ENCODE measurements at regions not wholly inside any gene's neighbourhood (a gene's known extent, or its start where the extent isn't known, plus 50 kb on each side); places are given as distances from the start of the nearest gene placed in this dataset.
"Not testable (repeated sequence)": the region's sequence is repeated elsewhere in the genome, so short reads cannot be mapped to it uniquely, and the experiment has no call there.

DNA sequence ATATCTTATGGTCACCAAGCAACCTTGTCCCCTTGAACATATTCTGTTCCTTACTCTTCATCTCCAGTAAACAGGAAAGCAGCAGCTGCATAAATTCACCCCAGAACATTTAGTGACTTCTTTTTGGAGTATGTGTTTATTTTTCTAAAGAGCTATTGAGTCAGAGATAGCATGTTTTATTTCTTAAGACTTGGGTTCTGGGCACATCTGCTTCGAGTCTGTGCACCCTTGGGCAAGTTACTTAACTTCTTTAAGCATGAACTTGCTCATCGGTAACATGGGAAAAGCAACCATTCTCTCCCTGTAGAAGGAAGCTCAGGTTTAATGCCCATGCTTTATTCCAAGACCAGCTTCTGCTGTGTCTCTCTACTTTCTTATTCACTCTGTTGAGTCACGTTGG is 309.3 kb upstream of the MEX3C start:
- POLR2A ChIA-PET = no interaction called here
- no peak for DNase-seq
- H3K9me3 Mint-ChIP-seq = no peaks in the 10 kb centered on the region
- H3K4me3 Mint-ChIP-seq = no peak overlapping the region
- no peaks in the 10 kb centered on the region for H3K36me3 Mint-ChIP-seq (ENCODE audit: low read depth)
- no peak overlapping the region for H3K27ac Mint-ChIP-seq
- H3K4me1 Mint-ChIP-seq = no peaks in the 10 kb centered on the region
- H3K27me3 Mint-ChIP-seq = peaks cover 2% of the 10 kb centered on the region
- CTCF ChIA-PET = interaction anchor here (0.9 kb wide), 1 partner anchor 405 kb away, joined by 3 read pairs; no protein-coding TSS in a partner anchor

DNA sequence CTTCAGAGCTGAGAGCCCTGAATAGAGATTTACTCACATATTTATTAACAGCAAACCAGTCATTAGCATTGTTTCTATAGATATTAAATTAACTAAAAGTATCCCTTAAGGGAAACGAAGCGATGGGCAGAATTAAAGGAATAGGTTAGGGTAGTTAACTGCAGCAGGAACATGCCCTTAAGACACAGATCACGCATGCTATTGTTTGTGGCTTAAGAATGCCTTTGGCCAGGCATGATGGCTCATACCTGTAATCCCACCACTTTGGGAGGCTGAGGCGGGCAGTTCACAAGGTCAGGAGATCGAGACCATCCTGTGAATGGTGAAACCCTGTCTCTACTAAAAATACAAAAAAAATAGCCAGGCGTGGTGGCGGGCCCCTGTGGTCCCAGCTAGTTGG is 310.9 kb upstream of the MEX3C start:
- H3K27me3 Mint-ChIP-seq; DNase-seq; CTCF ChIA-PET; POLR2A ChIA-PET; H3K9me3 Mint-ChIP-seq; H3K36me3 Mint-ChIP-seq (ENCODE audit: low read depth); H3K4me3 Mint-ChIP-seq; H3K4me1 Mint-ChIP-seq; H3K27ac Mint-ChIP-seq: not testable (repeated sequence)

DNA sequence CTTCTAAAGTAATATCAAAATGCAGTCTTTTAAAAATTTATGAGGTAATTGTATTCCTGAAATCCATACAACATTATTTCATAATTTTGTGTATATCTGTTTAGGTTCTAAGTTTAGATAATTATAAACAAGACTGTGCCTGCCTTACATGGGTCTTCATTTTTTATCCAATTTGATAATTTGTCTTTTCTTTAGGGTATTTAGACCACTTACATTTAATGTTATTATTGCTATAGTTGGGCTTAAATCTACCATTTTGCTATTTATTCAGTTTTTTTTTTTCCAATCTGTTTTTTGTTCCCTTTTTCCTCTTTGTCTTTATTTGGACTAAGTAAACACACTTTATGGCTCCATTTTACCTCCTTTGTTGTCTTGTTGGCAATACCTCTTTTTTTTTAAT is 312.5 kb upstream of the MEX3C start:
- no peaks in the 10 kb centered on the region for H3K9me3 Mint-ChIP-seq
- DNase-seq = no peak
- no peaks in the 10 kb centered on the region for H3K4me1 Mint-ChIP-seq
- ChIA-PET CTCF (no interaction called here), POLR2A (no interaction called here)
- no peaks in the 10 kb centered on the region for H3K36me3 Mint-ChIP-seq (ENCODE audit: low read depth)
- H3K27ac Mint-ChIP-seq = no peak overlapping the region
- no peak overlapping the region for H3K4me3 Mint-ChIP-seq
- H3K27me3 Mint-ChIP-seq = peaks cover 2% of the 10 kb centered on the region

DNA sequence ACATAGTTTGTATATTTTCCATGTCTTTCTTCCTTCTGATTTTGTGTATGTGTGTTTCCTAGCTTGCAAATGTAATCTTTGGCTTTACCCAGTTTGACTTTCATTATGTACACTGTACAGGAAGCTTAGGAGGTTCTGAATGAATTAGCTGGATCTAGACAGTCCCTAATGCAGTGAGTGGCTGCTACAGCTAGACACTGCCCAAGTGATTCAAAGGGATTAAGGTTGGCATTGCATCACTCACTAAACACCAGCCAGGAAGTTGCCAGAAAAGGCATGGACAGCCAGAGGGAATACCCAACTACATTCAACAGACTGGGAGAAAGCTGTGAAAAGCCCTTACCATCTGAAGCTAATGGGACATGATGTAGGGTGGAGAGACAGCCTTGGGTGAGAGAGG is 316.0 kb upstream of the MEX3C start:
- Mint-ChIP-seq H3K4me3 (no peak overlapping the region), H3K9me3 (no peaks in the 10 kb centered on the region), H3K27me3 (peaks cover 2% of the 10 kb centered on the region), H3K36me3 (ENCODE audit: low read depth) (no peaks in the 10 kb centered on the region), H3K27ac (no peak overlapping the region), H3K4me1 (no peaks in the 10 kb centered on the region)
- POLR2A ChIA-PET = no interaction called here
- CTCF ChIA-PET = no interaction called here
- DNase-seq = no peak

DNA sequence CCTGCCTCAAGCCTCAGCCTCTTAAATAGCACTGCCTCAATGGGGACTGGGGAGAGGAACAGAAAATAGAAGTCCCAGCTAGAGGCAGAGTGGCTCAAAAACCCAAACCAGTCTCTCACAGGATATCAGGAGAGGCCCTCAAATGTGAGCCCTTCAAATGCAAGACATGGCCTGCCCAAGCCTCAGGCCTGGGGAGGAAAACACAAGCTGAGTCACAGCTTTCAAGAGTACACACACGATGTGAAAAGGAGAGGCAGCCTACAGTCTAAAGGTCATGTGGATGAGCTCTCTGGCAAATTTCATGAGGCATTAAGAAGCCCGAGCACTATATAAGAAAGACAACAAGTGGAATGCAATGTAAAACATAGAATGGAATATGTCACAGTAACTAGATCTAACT is 316.6 kb upstream of the MEX3C start:
- H3K36me3 Mint-ChIP-seq (ENCODE audit: low read depth) = no peaks in the 10 kb centered on the region
- ChIA-PET CTCF (no interaction called here), POLR2A (no interaction called here)
- no peak for DNase-seq
- no peaks in the 10 kb centered on the region for H3K4me1 Mint-ChIP-seq
- H3K27me3 Mint-ChIP-seq = peaks cover 2% of the 10 kb centered on the region
- no peaks in the 10 kb centered on the region for H3K9me3 Mint-ChIP-seq
- H3K4me3 Mint-ChIP-seq = no peak overlapping the region
- no peak overlapping the region for H3K27ac Mint-ChIP-seq

DNA sequence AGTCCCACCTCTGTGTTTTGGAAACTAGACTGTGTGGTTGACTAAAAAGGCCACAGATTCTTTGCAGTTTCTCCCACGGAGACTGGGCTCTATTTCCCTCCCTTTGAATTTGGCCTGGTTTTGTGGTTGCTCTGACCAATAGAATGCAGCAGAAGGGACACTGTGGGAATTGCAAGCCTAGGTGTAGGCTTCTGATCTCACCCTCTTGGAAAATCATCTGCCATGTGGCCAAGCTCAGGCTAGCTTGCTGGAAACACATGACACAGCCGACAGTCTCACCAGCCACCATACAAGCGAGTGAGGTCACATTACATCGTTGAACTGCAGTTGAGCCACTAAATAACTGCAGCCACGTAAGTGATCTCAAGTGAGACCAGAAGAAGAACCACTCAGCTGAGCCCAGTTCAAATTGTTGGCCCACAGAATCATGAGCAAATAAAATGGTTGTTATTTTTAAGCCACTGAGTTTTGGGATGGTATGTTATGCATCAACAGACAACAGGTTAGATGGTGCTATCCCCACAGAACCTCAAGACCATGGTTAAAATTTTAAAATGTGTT is 319.1 kb upstream of the MEX3C start:
- POLR2A ChIA-PET = no interaction called here
- Mint-ChIP-seq H3K4me3 (no peak overlapping the region), H3K4me1 (no peaks in the 10 kb centered on the region), H3K27me3 (peaks cover 2% of the 10 kb centered on the region), H3K9me3 (no peaks in the 10 kb centered on the region), H3K27ac (no peak overlapping the region), H3K36me3 (ENCODE audit: low read depth) (no peaks in the 10 kb centered on the region)
- no peak for DNase-seq
- CTCF ChIA-PET = no interaction called here

DNA sequence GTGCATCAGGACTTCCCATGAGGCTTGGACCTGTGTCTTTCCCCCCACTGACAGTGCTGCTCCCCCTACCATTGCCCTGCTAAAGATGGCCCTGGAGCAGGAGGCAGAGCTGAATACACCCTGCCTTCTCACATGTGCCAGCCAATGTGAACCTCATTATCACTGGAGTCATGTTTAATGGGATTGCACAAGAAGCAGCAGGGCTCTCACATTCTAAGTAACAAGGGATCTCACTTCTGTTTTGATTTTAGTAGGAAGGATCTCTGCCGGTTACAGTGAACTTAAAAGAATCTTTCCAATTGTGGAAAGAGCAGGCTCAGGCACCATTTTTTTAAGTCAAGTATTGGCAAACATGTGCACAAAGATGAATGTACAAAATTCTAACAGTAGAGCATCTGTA is 322.1 kb upstream of the MEX3C start:
- ChIA-PET CTCF (no interaction called here), POLR2A (no interaction called here)
- Mint-ChIP-seq H3K9me3 (no peaks in the 10 kb centered on the region), H3K27me3 (peaks cover 2% of the 10 kb centered on the region), H3K27ac (no peak overlapping the region), H3K4me1 (no peaks in the 10 kb centered on the region), H3K4me3 (no peak overlapping the region), H3K36me3 (ENCODE audit: low read depth) (no peaks in the 10 kb centered on the region)
- DNase-seq = no peak

DNA sequence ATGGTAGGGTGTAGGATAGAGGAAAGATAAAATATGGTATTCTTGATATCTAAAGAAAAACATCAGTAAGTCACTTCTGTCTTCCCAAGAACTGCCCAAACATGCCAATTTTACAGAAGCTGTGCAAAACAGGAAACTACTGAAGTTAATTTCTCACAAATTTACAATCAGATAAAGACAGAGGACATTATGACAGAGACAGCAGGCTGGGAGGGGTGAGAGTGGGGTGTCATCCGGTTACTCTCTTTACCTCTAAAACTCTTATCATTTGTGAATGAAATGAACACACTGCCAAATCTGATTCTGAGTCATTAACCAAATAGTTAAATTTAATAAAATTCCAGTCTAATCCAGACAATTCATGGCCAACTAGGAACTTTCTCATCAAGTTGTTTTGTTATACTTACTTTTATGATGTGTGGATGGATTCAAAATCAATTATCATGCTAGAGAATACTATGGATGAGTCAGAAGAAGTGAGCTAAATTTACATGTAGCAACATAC is 323.2 kb upstream of the MEX3C start:
- no peaks in the 10 kb centered on the region for H3K9me3 Mint-ChIP-seq
- H3K27ac Mint-ChIP-seq = no peak overlapping the region
- H3K4me3 Mint-ChIP-seq = no peak overlapping the region

DNA sequence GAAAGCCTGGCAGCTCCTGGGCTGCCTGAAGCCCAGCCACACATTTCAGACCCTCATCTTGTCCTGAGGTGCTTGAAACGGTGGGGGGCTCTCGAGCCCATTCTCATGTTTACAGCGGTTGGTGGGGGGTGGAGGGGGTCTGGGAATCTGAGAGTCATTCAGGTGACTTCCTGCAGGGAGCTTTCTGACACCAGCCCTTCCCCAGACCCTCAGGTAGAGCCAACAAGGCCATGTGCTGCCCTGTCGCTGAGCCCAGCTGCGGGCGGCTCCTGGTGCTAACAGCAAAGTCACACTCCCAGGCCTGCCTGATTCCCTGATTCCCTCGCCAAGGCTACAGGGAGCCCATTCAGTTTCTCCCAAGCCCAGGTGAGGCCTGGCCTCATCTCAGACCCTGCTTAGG is 324.9 kb upstream of the MEX3C start:
- CTCF ChIA-PET = no interaction called here
- no peaks in the 10 kb centered on the region for H3K9me3 Mint-ChIP-seq
- POLR2A ChIA-PET = no interaction called here

More for the DNA sequence above, 323.2 kb upstream of the MEX3C start:
- Mint-ChIP-seq H3K36me3 (ENCODE audit: low read depth) (no peaks in the 10 kb centered on the region), H3K27me3 (peaks cover 2% of the 10 kb centered on the region), H3K4me1 (no peaks in the 10 kb centered on the region)
- ChIA-PET POLR2A (no interaction called here), CTCF (no interaction called here)
- no peak for DNase-seq

DNA sequence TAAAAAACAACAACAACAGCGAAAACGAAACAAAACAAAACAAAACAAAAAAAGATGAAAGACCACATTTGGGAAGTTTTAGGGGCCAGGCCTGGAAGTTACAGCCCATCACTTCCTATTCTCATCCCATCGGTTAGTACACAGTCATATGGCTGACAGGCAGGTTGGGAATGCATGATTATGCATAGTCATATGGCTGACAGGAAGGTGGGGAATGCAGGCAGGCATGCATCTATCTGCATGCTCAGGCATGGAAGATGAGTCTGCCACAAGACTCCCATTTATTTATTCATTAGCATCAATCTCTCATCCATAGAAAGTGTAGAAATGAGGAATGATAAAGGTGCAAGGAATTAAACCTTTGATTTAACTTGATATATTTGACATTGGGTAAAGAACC is 325.3 kb upstream of the MEX3C start:
- ChIA-PET POLR2A (no interaction called here), CTCF (no interaction called here)
- H3K27me3 Mint-ChIP-seq = peaks cover 2% of the 10 kb centered on the region
- no peaks in the 10 kb centered on the region for H3K4me1 Mint-ChIP-seq
- no peaks in the 10 kb centered on the region for H3K9me3 Mint-ChIP-seq
- no peak overlapping the region for H3K4me3 Mint-ChIP-seq
- no peaks in the 10 kb centered on the region for H3K36me3 Mint-ChIP-seq (ENCODE audit: low read depth)
- H3K27ac Mint-ChIP-seq = no peak overlapping the region
- no peak for DNase-seq

More for the DNA sequence above, 324.9 kb upstream of the MEX3C start:
- Mint-ChIP-seq H3K36me3 (ENCODE audit: low read depth) (no peaks in the 10 kb centered on the region), H3K27ac (no peak overlapping the region), H3K4me3 (no peak overlapping the region), H3K4me1 (no peaks in the 10 kb centered on the region), H3K27me3 (peaks cover 2% of the 10 kb centered on the region)
- DNase-seq = no peak

DNA sequence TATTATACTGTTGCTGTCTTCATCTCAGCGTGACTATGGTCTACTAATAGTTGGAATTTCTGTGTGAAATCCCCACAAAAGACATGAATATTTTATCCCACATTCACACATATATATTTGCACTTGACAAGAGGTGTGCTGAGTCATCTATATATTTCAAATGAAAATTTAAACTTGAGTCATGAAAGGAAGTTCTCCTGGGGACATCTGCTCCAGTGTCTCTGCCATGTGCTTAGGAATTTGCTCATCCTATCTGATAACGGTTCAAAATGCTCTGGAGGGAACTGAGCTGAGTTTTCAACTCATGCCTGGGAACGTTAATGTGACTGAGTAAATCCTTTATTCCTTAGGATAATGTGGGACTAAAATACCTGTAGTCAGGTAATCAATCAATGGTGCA is 326.2 kb upstream of the MEX3C start:
- Mint-ChIP-seq H3K4me1 (no peaks in the 10 kb centered on the region), H3K36me3 (ENCODE audit: low read depth) (no peaks in the 10 kb centered on the region), H3K27me3 (peaks cover 2% of the 10 kb centered on the region), H3K4me3 (no peak overlapping the region), H3K9me3 (no peaks in the 10 kb centered on the region), H3K27ac (no peak overlapping the region)
- CTCF ChIA-PET = interaction anchor here (0.6 kb wide), 1 partner anchor 155 kb away, joined by 4 read pairs; no protein-coding TSS in a partner anchor
- POLR2A ChIA-PET = no interaction called here
- DNase-seq = no peak

DNA sequence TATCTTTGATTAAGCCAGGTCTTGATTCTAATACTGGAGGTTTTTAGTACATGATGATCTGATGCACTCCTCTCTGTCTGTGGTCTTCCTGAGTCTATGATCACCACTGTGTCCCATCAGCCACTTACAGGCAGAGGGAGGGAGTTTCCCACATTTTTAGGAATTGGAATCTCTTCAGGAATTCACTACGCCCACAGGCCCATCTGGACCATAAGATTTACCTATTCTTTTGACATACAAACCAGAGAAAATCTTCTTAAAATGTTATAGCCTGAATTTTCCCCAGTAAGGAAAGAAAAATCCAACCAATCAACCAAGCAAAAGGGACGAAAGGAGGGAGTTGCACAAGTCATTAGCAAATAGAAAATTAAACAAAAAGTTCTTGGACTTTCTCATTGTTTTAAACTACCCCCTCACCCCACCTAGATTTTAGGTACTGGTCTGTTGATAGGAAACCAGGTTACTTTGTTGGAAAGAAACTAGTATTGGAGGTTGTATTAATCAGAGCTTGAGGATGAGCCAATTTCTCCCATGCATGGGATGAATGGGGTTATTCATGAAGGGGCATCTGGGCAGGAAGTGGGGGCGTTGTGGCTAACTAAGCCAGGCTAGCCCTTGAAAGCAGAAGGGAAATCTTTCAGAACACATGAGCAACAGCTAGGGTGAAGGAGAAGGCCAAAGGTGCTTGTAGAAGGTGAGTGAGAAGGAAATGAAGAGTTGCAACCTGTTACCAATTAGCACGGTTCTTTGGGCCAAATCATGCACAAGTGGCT is 328.2 kb upstream of the MEX3C start:
- no peaks in the 10 kb centered on the region for H3K36me3 Mint-ChIP-seq (ENCODE audit: low read depth)
- no peaks in the 10 kb centered on the region for H3K4me1 Mint-ChIP-seq
- H3K27me3 Mint-ChIP-seq = no peaks in the 10 kb centered on the region
- no peak overlapping the region for H3K27ac Mint-ChIP-seq
- H3K9me3 Mint-ChIP-seq = no peaks in the 10 kb centered on the region
- POLR2A ChIA-PET = no interaction called here
- H3K4me3 Mint-ChIP-seq = no peak overlapping the region
- DNase-seq = no peak
- CTCF ChIA-PET = no interaction called here

DNA sequence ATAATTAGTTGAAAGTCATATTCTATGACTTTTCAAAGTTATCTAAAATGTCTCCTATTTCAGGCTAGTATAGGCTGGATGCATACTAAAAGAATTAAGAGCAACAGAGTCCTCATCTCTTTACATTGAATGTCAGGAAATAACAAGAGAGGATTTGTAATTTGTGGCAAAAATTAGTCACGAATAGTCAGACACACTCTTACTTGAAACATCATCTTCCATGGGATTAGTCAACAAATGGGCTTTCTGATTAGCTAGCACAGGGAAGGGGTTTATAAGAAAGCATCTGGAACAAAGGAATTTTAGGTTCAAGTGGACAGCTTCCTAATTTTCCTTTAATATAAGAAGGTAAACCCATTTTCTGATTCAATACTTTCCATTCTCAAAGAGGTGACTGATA is 330.3 kb upstream of the MEX3C start:
- ChIA-PET POLR2A (no interaction called here), CTCF (no interaction called here)
- H3K27ac Mint-ChIP-seq = no peak overlapping the region
- no peaks in the 10 kb centered on the region for H3K27me3 Mint-ChIP-seq
- H3K4me3 Mint-ChIP-seq = no peak overlapping the region
- H3K4me1 Mint-ChIP-seq = no peaks in the 10 kb centered on the region
- no peaks in the 10 kb centered on the region for H3K9me3 Mint-ChIP-seq
- H3K36me3 Mint-ChIP-seq (ENCODE audit: low read depth) = no peaks in the 10 kb centered on the region
- DNase-seq = no peak

DNA sequence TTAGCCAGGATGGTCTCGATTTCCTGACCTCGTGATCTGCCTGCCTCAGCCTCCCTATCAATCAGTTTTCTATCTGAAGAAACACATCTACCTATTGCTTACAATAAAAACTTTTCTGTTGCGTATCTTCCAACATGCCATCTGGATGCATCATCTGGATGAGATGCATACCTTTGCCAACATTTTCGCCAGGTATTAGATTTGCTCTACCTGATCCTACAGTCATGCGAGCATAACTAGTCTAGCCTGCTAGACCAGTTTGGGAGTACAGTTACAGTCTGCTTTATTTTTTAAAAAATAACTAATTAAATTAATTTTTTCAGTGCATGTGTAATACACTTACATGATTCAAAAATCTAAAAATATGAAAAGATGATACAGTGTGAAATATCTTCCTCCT is 334.0 kb upstream of the MEX3C start:
- ChIA-PET CTCF (no interaction called here), POLR2A (no interaction called here)
- H3K4me3 Mint-ChIP-seq = no peak overlapping the region
- H3K9me3 Mint-ChIP-seq = no peaks in the 10 kb centered on the region
- DNase-seq = no peak
- peaks cover 2% of the 10 kb centered on the region for H3K27me3 Mint-ChIP-seq
- no peaks in the 10 kb centered on the region for H3K4me1 Mint-ChIP-seq
- H3K27ac Mint-ChIP-seq = no peak overlapping the region
- no peaks in the 10 kb centered on the region for H3K36me3 Mint-ChIP-seq (ENCODE audit: low read depth)

Measured in activated CD4-positive, alpha-beta T cell treated with anti-CD3 and anti-CD28 coated beads, Interleukin-2, amount 10 ng/mL, durations not matched to agents 7 days and 5 days (primary cell).